NCI-H2107 (cell line): ENCODE measurements at regions not wholly inside any gene's neighbourhood (a gene's known extent, or its start where the extent isn't known, plus 50 kb on each side); places are given as distances from the start of the nearest gene placed in this dataset.

ENCODE experiments used
- DNase-seq: peaks from one replicate; lab custom pipeline; 2025; lab: John Stamatoyannopoulos, UW

GRCh38 chr2:149920389-149920788 lies 332.8 kb upstream of the MMADHC start:
- DNase-seq, result no peak

- no peak for DNase-seq
Measured at GRCh38 chr2:149915151-149915550, 327.6 kb upstream of the MMADHC start.

GRCh38 chr2:149908726-149909683 lies 321.4 kb upstream of the MMADHC start:
- DNase-seq, result peak; percentile 31

- DNase-seq, result no peak
Measured at GRCh38 chr2:149906886-149907285, 319.3 kb upstream of the MMADHC start.

- no peak for DNase-seq
Measured at GRCh38 chr2:149904352-149905175, 317.0 kb upstream of the MMADHC start.

- no peak for DNase-seq
Measured at GRCh38 chr2:149903626-149904025, 316.1 kb upstream of the MMADHC start.

GRCh38 chr2:149902081-149902480 lies 314.5 kb upstream of the MMADHC start:
- DNase-seq, result no peak

- DNase-seq, result no peak
Measured at GRCh38 chr2:149901231-149901859, 313.8 kb upstream of the MMADHC start.

- no peak for DNase-seq
Measured at GRCh38 chr2:149899390-149899789, 311.8 kb upstream of the MMADHC start.

GRCh38 chr2:149894760-149895159 lies 307.2 kb upstream of the MMADHC start:
- no peak for DNase-seq

- DNase-seq, result no peak
Measured at GRCh38 chr2:149894226-149894625, 306.7 kb upstream of the MMADHC start.

- no peak for DNase-seq
Measured at GRCh38 chr2:149892563-149892962, 305.0 kb upstream of the MMADHC start.

GRCh38 chr2:149885946-149886345 lies 298.4 kb upstream of the MMADHC start:
- DNase-seq, result no peak

- DNase-seq, result peak; percentile 56
Measured at GRCh38 chr2:149885468-149885867, 297.9 kb upstream of the MMADHC start.

- DNase-seq, result no peak
Measured at GRCh38 chr2:149884871-149885270, 297.3 kb upstream of the MMADHC start.

- DNase-seq, result no peak
Measured at GRCh38 chr2:149877913-149878312, 290.3 kb upstream of the MMADHC start.

- no peak for DNase-seq
Measured at GRCh38 chr2:149877074-149877473, 289.5 kb upstream of the MMADHC start.

- DNase-seq, result no peak
Measured at GRCh38 chr2:149873936-149874335, 286.4 kb upstream of the MMADHC start.

- no peak for DNase-seq
Measured at GRCh38 chr2:149872638-149873150, 285.1 kb upstream of the MMADHC start.

- no peak for DNase-seq
Measured at GRCh38 chr2:149872041-149872440, 284.5 kb upstream of the MMADHC start.

GRCh38 chr2:149871091-149871885 lies 283.7 kb upstream of the MMADHC start:
- DNase-seq, result no peak
